ENCODE measurements at regions not wholly inside any gene's neighbourhood (a gene's known extent, or its start where the extent isn't known, plus 50 kb on each side); places are given as distances from the start of the nearest gene placed in this dataset.

DNA sequence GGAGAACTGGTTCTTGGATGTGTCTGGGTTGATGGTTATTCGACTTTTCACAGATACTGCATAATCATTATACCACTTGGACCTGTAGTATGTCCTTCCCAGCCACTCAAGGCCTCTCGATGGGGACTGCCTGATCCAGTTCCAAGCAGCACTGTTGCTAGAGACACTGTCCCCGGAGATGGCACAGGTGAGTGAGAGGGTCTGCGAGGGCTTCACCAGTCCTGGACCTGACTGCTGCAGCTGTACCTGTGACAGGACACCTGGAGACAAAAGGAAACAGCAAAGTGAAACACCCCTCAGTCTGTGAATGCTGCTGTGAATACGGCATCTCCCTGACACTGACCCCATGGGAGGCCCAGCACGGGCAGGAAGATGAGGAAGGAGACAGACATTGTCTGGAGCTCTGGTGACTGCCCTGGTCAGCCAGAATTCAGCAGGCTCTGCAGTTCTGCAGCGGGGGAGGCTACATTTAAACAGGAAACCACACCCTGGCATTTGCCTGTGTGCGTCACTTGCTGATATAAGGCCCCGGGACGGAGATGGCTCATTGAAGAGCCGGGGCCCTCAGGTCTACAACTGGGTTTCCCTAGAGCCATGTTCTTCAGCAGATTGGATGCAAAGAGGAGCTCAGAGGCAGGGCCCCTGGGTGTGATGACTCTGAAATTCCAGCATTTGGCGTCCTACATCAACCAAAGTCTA, 413.6 kb downstream of the TMEM121 start:
- TF ChIP-seq, protein P1, sequence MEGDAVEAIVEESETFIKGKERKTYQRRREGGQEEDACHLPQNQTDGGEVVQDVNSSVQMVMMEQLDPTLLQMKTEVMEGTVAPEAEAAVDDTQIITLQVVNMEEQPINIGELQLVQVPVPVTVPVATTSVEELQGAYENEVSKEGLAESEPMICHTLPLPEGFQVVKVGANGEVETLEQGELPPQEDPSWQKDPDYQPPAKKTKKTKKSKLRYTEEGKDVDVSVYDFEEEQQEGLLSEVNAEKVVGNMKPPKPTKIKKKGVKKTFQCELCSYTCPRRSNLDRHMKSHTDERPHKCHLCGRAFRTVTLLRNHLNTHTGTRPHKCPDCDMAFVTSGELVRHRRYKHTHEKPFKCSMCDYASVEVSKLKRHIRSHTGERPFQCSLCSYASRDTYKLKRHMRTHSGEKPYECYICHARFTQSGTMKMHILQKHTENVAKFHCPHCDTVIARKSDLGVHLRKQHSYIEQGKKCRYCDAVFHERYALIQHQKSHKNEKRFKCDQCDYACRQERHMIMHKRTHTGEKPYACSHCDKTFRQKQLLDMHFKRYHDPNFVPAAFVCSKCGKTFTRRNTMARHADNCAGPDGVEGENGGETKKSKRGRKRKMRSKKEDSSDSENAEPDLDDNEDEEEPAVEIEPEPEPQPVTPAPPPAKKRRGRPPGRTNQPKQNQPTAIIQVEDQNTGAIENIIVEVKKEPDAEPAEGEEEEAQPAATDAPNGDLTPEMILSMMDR (conservative IDR thresholded peaks at IDR 0.05 in 1 of 2, IDR thresholded peaks at IDR 0.05 in 1 of 2; ENCODE audit: low read depth in 1 of 2, low read length in 2 of 2) = no peak
- no peak for TF ChIP-seq EZH2 (IDR thresholded peaks at IDR 0.05; ENCODE audit: low read length, missing control alignments)
